HG03103 (cell line): ENCODE measurements at regions not wholly inside any gene's neighbourhood (a gene's known extent, or its start where the extent isn't known, plus 50 kb on each side); places are given as distances from the start of the nearest gene placed in this dataset.
"Not testable (repeated sequence)": the region's sequence is repeated elsewhere in the genome, so short reads cannot be mapped to it uniquely, and the experiment has no call there.

Experiments
- ATAC-seq: cut with Tn5 transposase; IDR thresholded peaks from one replicate; pipeline ENCODE4 v1.9.1; 2021; ENCODE audit warnings: low read depth; ENCODE audit not compliant: unreplicated experiment

DNA sequence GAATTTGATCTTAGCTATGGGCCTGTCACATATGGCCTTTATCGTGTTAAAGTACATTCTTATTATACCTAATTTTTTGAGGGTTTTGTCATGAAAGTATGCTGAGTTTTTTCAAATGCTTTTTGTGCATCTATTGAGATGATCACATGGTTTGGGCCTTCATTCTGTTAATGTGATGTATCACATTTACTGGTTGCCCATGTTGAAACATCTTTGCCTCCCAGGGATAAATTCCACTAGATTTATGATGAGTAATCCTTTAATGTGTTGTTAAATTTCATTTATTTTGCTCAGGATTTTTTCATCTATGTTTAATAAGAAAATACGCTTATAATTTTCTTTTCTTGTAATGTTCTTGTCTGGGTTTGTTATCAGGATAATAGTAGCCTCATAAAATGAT lies 442.0 kb downstream of the MDFIC start:
- ATAC-seq: no peak

DNA sequence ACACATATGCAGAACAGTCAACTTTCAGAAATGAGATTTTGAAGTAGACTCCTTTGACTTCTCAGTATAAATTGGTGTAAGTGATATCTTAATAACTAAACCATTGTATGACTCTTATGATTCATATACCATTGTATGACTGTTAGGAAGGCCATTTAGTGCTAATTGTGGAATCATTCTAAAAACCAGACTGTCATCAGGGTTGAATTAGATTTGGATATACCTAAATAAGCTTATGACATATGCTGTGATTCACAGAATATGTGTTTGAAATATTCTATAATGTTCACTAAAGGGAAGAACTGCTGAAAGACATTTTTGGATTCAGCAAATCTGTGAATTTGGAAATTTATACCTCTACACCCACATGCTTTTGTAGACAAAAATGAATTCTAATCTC lies 438.1 kb downstream of the MDFIC start:
- no peak for ATAC-seq

DNA sequence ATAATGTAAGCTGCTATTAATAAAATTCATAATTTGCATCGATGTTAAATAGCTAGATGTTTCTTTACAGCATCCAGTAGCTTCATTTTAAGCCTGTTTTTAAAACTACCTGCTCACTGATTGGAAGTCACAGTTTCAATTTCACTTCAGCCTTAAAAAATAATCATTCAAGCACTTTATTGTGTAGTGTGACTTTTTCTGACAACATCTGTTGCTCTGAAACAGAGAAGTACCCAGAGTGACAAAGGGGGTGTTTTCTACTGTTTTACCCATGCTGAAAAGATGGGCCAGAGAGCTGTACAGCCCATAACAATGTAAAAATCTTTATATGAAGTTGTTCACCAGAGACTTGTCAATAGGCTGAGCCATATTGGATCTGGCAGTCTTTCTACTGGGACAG lies 437.2 kb downstream of the MDFIC start:
- no peak for ATAC-seq

DNA sequence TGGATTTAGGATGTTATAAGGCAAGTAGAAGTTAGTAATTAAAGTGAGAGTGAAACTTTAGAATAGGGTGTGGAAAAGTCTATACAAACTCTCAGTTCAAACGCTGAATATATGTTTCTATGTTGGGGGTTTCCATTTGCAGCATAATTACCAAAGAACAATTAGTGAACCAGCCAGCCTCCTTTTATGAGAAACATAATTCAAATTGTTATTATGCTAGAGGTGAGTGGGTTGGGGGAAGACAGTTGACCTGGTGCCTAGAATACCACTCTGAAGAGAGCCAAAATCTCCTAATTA lies 435.8 kb downstream of the MDFIC start:
- no peak for ATAC-seq

DNA sequence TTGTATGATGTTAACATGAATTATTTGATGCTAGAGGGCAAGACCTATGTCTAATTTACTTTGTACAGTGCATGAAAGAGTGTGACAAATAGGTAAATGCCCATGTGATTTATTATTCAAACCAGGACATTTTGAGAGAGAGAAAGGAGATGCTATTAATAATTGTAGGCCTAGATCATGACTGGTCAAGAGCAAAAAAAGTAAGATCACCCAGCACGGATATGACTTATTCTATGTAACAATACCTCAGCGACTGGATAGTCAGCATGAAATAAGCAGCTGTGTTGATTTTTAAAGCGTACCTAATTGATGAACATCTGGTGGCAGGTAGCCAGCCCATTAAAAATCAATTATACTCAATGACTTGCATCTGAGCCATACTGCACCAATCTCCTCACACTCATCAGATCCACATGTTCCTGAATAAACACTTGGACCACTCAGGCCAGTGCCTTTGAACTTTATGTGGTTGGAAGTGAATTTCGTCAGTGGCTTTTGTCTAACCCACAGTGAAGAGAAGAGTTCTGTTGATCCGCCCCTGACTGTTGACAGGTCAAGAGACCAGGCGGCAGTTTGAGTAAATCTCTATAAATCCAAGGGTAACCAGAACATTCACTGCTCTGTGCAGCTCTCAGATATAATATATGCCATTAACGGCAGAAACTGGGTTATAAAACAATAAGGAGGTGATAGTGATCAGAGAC lies 435.3 kb downstream of the MDFIC start:
- ATAC-seq: no peak

DNA sequence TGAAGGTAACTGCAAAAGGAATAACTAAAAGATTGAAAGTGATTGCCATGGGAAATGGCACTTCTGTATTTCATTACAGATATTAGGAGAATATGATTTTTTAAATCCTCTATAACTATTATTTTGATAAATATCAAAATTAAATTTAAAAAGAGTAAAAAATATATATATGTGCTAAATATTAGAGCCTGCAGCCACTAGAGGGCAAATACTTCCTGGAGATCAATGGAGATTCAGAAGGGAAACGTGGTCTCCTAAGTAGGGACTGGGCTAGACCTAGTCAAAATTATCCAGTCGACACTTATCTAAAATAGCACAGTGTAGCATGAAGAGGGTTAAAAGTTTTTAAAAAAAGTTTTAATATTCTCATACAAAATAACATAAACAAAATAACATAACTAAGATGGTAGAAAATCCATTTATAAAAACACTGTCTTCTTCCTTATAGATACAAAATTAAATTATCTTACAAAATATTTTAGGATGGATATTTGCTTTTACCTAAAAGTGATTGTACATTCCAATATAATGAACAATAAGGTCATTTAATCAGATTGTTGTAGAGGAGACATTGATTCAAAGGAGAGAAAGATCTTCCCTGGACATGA lies 434.3 kb downstream of the MDFIC start:
- ATAC-seq: no peak

DNA sequence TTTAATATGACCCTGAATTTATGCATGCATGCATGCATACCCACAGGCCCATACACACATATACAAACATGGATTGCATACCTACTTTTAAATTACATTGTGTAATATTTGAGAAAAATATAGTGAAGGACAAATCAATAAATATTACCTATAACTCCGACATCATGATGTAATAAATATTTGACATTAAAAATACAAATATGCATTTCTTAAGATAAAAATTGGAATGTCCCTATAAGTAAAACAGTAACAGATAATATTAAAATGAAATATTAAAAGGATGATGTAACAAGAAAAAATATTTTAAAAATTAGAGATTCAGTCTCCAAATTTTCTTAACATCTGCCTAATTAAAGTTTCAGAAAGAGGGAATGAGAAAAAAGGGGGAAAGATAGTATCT lies 433.0 kb downstream of the MDFIC start:
- ATAC-seq: no peak

DNA sequence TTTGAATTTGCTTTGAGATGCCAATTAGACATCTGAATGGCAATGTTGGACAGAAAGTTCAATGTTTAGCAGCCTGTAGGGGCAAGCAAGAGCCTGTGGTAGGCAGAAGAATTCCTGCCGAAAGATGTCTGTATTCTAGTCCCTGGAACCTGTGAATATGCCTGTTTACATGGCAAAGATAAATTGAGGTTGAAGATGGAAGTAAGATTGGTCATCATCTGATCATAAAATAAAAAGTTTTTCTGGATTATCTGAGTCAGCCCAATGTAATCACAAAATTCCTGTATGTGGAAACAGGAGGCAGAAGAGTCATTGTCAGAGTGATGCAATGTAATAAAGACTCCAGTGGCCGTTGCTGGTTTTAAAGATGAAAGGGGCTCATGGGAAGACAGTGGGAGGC lies 430.5 kb downstream of the MDFIC start:
- no peak for ATAC-seq

DNA sequence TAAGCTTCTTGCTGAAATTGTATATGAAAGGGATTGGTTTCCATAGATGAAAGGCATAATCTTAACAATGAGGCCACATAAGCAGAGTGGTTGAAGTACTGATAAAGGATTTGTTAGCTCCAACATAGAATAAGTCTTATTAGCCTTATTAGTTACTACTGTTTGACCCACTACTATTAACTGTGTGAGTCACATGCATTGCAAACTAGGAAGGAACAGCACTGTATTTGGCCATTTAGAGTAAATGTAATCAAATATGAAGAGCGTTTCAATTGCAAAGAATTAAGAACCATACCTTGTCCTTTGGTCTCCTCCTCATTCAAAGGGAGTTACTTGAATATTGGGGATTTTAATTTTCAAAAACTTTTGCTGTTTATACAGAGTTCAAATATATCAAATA lies 428.9 kb downstream of the MDFIC start:
- no peak for ATAC-seq

DNA sequence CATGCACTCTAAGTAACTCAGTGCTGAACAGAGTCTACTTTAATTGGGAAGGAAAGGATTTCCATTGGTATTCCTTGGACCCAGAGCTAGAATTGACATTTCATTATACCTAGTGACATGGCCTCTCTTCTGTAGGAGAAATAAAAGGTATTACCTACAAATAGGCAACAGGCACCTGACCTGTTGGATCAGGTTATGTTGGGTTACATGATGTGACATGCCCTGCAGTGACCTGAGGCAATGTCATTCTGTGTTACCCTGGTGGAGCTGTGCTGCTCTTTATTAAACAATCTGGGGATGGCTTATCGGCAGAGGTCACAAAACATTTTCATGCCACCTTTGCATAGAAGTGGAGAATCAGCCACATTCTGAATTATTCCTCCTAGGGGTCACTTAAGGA lies 427.7 kb downstream of the MDFIC start:
- ATAC-seq: no peak

DNA sequence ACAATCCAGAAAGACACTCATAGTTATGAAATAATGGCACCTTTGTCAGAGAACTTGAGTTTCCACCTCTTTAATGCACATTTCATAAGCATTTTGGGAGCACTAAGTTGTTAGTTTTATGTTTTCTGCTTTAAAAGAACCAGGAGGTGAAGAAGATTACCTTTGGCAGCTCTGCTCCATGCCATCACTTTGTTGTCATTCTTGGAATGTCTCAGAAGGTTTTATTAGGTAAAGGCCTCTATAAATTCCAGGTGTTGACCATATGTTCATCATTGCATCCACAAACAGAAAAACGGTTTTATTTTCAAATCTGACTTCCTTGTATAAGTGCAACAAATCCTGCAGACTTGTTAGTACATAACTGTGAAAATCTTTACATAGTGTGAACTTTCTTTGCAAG lies 424.8 kb downstream of the MDFIC start:
- ATAC-seq: no peak

DNA sequence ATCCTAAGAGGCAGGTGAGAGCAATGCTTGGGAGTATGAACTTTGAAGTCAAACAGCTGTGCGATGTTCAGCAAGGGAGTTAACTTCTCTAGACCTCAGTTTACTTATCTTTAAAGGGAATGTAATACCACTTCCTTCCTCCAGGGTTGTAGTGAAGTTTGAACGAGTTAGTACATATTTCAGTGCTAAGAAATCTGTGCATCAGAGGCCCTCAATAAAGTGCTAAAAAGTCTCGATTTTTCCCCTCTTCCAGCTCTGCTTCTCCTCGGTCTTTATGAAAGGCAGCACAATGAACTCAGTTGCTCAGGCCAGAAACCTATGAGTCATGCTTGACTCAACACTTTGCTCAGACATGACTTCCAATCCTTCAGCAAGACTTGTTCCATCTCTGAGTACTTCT lies 418.9 kb downstream of the MDFIC start:
- ATAC-seq: peak; percentile 52

DNA sequence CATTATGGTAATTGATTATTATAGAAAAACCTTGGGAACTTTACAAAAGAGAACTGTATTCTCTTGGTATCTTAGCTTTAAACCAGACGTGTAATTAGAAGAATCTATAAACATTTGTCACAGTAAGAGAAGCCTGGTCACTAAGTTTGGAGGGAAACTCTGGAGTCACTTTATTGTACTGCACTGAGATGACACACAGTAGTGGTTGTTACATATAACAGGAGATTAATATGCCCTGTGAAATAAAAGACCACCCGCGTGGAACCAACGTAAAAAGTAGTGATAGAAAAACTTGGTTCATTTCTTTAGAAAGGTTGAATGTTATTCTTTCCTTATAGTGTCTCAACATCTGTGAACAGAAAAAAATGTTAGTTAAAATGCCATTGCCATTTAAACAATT lies 416.1 kb downstream of the MDFIC start:
- no peak for ATAC-seq

DNA sequence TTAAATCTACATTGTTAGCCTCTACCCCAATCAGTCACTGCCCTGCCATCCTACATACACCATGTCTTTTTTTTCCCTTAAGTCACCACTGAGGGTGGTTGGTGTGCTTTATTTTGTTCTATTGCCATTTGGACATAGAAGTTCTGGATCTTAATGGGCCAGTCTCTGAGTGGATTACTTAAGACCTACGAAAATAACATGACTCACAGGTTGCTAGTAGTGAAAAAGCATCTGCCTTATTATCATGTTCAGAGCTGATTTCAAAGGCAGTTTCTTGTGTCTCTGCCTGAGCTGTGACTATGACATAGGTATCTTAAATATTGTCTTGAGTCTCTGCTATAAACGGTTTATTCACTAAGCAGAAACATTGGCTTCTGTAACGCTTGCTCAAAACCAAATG lies 410.8 kb downstream of the MDFIC start:
- no peak for ATAC-seq

DNA sequence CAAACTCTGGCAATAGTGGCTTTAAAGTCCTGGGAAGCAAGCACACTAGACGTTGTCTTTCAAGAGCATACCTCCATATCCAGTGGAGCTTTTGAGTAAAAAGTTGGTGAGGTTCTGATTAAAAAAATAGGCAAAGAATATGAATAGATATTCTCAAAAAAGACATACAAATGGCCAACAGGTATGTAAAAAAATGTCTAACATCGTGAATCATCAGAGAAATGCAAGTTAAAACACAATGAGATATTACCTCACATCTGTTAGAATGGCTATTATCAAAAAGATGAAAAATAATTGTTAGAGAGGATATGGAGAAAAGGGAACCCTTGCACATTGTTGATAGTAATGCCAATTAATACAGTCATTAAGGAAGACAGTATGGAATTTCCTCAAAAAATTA lies 407.1 kb downstream of the MDFIC start:
- no peak for ATAC-seq

DNA sequence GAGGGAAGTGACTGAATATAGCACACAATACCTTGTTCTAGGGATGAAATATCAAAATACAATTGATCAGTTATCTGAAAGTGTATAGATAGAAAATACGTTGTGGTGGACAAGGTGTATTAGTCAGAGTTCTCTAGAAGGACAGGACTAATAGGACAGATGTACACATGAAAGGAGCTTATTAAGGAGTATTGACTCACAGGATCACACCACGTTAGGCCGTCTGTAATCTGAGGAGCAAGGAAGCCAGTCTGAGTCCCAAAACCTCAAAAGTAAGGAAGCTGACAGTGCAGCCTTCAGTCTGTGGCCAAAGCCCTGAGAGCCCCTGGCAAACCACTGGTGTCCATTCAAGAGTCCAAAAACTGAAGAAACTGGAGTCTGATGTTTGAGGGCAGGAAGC lies 406.1 kb downstream of the MDFIC start:
- ATAC-seq: no peak

DNA sequence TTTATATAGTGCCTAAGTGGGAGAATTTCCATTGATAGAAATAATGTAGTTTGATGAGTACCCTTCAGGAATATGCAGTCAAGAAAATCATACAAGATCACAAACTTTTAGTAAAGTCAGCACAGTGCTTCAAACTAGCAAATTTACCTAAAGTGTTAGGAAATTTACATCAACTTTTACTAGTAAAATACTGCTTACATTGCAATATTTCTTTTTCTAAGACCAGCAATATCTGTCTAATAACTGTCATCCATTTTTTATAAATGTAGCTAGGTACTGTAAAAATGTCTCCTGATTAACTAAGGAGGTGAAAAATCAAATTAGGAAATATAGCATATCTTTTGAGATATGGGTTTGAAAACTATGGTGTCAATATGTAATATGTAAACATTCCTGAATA lies 405.4 kb downstream of the MDFIC start:
- ATAC-seq: no peak

DNA sequence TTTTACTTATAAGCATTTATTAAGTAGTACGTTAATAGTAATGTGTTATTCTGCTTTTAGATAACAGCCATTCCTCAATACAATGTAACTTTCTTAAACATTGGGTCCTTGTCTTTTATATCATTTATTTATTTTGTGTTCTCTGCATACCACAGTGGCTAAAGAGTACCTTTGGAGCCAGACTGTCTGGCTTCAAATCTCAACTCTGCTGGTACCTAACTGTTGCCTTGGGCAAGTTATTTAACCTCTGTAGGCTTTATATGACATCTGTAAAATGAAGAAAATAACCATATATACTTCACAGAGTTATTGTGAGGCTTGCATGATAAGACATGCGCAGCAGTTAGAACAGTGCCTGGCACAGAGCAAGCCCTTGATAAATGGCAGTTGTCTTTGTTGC lies 397.6 kb downstream of the MDFIC start:
- no peak for ATAC-seq

DNA sequence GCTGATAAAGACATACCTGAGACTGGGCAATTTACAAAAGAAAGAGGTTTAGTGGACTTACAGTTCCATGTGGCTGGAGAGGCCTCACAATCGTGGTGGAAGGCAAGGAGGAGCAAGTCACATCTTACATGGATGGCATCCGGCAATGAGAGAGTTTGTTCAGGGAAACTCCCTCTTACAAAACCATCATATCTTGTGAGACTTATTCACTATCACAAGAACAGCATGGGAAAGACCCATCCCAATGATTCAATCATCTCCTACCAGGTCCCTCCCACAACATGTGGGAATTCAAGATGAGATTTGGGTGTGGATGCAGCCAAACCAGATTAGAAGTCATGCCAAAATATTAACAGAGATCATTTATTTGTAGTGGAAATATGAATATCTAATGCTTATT lies 388.4 kb downstream of the MDFIC start:
- not testable (repeated sequence) for ATAC-seq

DNA sequence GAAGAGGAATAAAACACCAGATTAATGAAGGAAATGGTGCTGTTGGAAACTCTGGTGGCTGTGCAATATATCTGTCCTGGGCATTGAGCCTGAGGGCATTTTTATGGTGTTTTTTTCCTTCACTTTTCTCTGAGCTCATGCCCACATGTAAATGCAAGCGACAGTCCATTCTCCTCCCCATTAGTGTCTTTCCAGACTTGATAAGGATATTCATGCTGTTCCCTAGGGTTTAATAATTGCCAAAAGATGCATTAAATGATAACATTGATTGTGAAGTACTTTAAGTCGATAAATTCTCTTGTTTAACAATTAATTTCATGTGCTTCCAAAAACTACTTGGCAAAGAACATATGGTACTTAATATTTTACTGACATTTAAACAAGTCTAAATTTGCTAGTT lies 384.7 kb downstream of the MDFIC start:
- no peak for ATAC-seq

DNA sequence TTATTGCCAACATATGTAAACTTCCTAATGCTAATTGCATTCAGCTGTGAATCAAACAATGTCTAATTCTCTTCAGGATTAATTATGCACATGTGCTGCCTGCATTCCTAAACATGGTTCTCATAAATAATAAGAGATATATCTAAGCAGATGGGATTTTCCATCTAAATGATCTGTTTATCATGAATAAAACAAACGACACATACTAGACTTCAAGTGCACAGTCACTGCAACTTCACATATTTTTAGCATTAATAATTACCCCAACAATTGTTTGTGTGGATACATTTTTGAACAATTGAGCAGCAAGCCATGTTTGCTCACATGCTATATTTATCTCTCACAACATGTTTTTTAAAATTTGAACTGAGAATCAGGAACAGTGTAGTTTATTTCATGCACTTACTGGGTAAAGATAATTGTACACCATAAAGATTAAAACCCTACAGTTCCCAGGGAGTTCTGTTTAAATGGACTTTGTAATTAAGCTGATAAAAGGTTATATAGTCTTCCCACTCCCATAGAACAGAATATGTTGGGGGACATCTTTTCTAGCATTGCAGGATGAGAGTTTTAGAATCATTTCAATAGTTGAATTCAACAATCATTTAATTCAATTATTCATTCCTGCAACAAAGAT lies 378.5 kb downstream of the MDFIC start:
- no peak for ATAC-seq

DNA sequence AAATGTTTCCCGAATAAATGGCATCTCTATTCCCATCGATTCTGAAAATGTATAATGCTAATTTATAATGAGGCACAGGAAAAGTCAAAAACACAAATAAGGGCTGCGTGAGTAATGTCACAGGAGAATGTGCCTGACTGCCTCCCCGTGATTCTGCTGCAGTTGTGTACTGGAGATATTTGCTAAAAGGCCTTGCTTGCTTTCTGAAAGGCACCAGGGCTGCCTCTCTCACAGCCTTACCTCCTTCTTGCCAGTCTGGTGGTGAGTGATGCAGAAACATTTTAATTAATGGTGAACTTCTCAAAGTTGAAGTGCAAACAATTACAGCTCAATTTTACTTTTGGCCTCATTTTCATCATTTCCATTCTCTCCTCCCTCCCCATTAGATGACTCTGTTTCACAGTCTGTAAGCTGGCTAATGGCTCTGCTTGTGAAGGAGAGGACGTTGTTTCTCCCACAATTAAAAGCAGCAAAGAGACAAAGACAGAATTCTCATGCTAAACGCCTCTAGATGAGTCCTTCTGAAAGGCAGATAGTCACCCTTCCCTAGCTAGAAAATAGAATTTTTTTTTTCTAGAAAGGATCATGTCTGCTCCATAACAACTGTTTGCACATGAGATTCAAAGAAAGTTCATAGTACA lies 377.6 kb downstream of the MDFIC start:
- ATAC-seq: no peak
